ENCODE measurements at regions not wholly inside any gene's neighbourhood (a gene's known extent, or its start where the extent isn't known, plus 50 kb on each side); places are given as distances from the start of the nearest gene placed in this dataset.

GRCh38 chr6:33898771-33899170 lies 95.0 kb upstream of the MLN start:
- no peaks in the 10 kb centered on the region for H3K36me3 ChIP-seq
- no peak overlapping the region for H3K9ac ChIP-seq
- H3K4me1 ChIP-seq, result peaks cover 77% of the 10 kb centered on the region
- H3K27ac ChIP-seq, result no peak overlapping the region
- no peaks in the 10 kb centered on the region for H3K27me3 ChIP-seq
- H3K9me3 ChIP-seq, result no peaks in the 10 kb centered on the region
- no peak overlapping the region for H3K4me2 ChIP-seq
- H4K20me1 ChIP-seq, result no peaks in the 10 kb centered on the region
- no peak overlapping the region for H3K4me3 ChIP-seq
- TF ChIP-seq Cebpa-rat (IDR thresholded peaks at IDR 0.05), result no peak

GRCh38 chr6:33897189-33897780 lies 93.5 kb upstream of the MLN start:
- Histone ChIP-seq H3K36me3 (no peaks in the 10 kb centered on the region), H3K4me2 (peak overlapping the region; percentile 74), H3K4me1 (peaks cover 62% of the 10 kb centered on the region), H3K27ac (no peak overlapping the region), H4K20me1 (no peaks in the 10 kb centered on the region), H3K4me3 (no peak overlapping the region), H3K9me3 (no peaks in the 10 kb centered on the region), H3K9ac (no peak overlapping the region), H3K27me3 (no peaks in the 10 kb centered on the region)
- no peak for TF ChIP-seq Cebpa-rat (IDR thresholded peaks at IDR 0.05)

DNA sequence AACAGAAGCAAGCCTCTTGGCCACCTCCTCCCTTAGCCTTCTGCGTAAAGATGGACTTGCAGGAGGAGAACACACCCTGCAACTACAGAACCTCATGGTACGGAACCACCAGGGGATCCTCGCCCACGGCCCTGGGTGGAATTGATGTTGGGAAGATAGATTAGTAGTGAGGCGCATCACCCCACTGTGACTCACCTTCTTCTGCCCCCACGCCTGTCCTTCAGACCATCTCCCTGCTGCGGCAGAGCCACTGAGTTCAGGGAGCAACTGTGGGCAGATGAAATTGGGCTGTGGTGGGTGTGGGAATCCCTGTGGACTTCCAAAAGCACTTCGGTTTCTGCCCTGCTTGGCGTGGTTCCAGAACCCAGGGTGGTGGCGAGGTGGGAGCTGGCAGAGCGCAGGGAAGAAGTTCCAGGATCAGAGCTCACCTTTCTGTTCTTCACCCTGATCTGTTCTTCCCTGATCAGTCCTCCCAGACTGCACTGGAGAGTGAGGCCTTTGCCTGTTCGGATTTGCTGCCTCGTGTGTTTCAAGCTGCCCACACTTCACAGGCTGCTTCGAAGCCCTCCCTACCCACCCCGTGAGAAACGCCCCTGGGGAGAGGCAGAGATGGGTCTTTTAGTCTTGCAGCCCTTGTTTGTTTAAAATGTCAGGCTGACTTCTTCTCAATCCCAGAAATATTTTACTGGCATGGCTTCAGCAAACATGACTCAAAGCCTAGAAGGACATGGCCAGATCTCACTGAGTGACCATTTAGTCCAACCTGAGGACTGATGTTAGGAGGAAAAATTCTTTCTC lies 92.8 kb upstream of the MLN start:
- Histone ChIP-seq H3K4me1 (peaks cover 55% of the 10 kb centered on the region), H3K9me3 (no peaks in the 10 kb centered on the region), H4K20me1 (no peaks in the 10 kb centered on the region), H3K36me3 (no peaks in the 10 kb centered on the region), H3K4me2 (peak overlapping the region; percentile 74), H3K9ac (0 out of 2 replicates have a peak overlapping the region, but pooled peaks have one; percentile 16), H3K27me3 (no peaks in the 10 kb centered on the region), H3K4me3 (no peak overlapping the region), H3K27ac (peak overlapping the region; percentile 14; the same call in 1 of the 2 replicates)
- TF ChIP-seq Cebpa-rat (IDR thresholded peaks at IDR 0.05), result no peak

DNA sequence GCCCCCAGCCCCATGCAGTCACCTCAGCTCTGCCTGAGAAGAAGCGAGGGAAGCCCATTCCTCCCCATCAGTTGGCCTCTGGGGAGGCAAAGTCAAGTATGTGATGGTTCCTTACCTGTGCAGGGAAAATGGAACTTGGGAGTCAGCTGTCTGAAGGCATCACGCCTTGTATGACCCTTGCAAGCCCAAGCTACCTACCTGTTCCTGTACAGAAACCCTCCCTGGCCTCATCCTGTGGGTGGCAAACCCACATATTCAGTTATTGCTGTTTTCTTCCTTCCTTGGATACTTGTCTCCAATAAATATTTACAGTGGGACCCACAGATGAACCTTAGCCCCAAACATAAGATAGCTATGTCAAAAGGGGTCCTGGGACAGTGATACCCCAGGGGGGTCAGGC lies 92.2 kb upstream of the MLN start:
- TF ChIP-seq Cebpa-rat (IDR thresholded peaks at IDR 0.05), result no peak
- no peaks in the 10 kb centered on the region for H3K27me3 ChIP-seq

DNA sequence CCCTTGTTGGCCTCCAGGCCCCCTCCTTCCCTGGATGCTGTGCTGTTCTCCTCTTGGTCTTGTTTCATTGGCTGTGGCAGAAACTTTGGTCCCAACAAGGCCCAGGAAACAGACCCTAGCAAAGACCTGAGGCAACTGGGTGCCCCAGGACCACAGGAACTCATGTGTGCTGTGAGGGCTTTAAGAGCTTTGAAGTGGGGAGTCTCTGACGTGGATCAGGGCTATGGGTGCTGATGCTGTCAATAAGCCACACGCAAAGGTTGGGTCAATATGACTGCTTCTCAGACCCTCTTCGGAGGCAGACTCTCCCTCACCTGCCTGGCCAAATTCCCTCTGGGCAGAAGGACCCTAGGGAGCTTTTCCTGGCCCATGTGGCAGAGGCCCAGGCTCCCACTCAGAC lies 91.5 kb upstream of the MLN start:
- H3K4me2 ChIP-seq, result peak overlapping the region; percentile 74; the same call in 1 of the 2 replicates
- no peak for TF ChIP-seq Cebpa-rat (IDR thresholded peaks at IDR 0.05)
- H3K27ac ChIP-seq, result no peak overlapping the region
- H3K9ac ChIP-seq, result no peak overlapping the region
- no peaks in the 10 kb centered on the region for H3K27me3 ChIP-seq
- no peaks in the 10 kb centered on the region for H3K36me3 ChIP-seq
- no peaks in the 10 kb centered on the region for H4K20me1 ChIP-seq
- H3K4me1 ChIP-seq, result peaks cover 42% of the 10 kb centered on the region
- no peaks in the 10 kb centered on the region for H3K9me3 ChIP-seq
- H3K4me3 ChIP-seq, result no peak overlapping the region

More for the DNA sequence above, 92.2 kb upstream of the MLN start:
- peaks cover 49% of the 10 kb centered on the region for H3K4me1 ChIP-seq
- H3K27ac ChIP-seq, result no peak overlapping the region
- no peaks in the 10 kb centered on the region for H3K36me3 ChIP-seq
- no peak overlapping the region for H3K4me3 ChIP-seq
- H4K20me1 ChIP-seq, result no peaks in the 10 kb centered on the region
- no peak overlapping the region for H3K9ac ChIP-seq
- peak overlapping the region; percentile 74 for H3K4me2 ChIP-seq
- no peaks in the 10 kb centered on the region for H3K9me3 ChIP-seq

DNA sequence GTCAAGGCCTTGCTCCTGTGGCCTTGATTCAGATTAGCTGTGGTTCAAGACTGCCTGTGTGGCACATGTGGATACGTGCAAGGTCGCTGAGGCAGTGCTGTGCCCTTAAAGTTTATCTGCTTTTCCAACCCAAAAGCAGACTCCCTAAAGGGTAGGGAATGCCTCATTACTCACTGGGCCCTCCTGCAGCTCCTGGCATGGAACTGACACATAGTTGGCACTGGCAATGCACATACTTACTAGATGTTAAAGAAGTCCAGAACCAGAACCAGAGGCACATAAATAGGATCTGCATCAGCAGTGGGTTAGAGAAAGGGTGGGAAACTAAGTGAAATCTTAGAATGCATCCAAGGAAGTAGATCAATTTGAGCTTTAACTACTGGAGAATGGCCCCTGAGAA lies 90.6 kb upstream of the MLN start:
- Histone ChIP-seq H4K20me1 (no peaks in the 10 kb centered on the region), H3K27ac (no peak overlapping the region), H3K9ac (no peak overlapping the region), H3K36me3 (no peaks in the 10 kb centered on the region), H3K4me3 (no peak overlapping the region), H3K4me2 (peak overlapping the region; percentile 27), H3K9me3 (no peaks in the 10 kb centered on the region), H3K27me3 (no peaks in the 10 kb centered on the region), H3K4me1 (peaks cover 36% of the 10 kb centered on the region)
- no peak for TF ChIP-seq Cebpa-rat (IDR thresholded peaks at IDR 0.05)

DNA sequence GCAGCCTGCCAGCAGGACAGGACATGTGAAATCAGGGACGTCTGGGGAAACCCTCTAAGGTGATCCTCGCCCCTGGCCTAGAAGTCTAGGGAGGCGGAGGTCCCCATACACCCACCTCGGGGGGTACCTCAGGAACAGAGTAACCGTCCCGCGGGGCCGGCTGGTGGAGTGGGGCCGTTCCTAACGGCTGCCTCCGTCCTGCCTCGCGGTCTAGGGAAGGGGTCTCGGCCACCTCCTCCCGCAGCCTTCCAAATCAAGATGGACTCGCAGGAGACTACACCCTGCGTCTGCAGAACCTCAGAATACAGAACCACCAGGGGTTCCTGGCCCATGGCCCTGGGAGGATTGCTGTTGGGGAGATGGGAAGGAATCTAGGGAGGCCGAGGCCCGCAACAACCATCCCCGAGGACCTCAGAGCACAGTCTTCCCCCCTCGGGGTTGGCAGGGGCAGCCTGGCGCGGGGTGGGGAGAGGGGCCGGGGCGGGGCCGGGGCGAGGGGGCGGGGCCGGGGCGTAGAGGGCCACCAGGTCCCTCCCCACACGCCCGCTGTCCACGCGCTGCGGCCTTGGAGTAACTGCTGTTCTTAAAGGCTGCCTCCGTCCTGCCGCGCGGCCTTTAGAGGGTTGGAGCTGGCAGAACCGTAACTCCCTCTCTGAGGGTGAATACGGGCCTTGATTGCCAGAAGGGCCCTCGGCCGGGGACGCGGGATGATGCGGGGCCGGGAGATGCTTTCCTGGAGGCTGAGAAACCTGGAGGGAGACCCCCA lies 89.0 kb upstream of the MLN start:
- H3K27ac ChIP-seq, result no peak overlapping the region
- H3K9ac ChIP-seq, result no peak overlapping the region
- peaks cover 35% of the 10 kb centered on the region for H3K4me1 ChIP-seq
- H4K20me1 ChIP-seq, result no peaks in the 10 kb centered on the region
- H3K4me3 ChIP-seq, result no peak overlapping the region
- H3K9me3 ChIP-seq, result no peaks in the 10 kb centered on the region
- no peaks in the 10 kb centered on the region for H3K36me3 ChIP-seq
- no peak overlapping the region for H3K4me2 ChIP-seq
- no peak for TF ChIP-seq Cebpa-rat (IDR thresholded peaks at IDR 0.05)
- no peaks in the 10 kb centered on the region for H3K27me3 ChIP-seq

DNA sequence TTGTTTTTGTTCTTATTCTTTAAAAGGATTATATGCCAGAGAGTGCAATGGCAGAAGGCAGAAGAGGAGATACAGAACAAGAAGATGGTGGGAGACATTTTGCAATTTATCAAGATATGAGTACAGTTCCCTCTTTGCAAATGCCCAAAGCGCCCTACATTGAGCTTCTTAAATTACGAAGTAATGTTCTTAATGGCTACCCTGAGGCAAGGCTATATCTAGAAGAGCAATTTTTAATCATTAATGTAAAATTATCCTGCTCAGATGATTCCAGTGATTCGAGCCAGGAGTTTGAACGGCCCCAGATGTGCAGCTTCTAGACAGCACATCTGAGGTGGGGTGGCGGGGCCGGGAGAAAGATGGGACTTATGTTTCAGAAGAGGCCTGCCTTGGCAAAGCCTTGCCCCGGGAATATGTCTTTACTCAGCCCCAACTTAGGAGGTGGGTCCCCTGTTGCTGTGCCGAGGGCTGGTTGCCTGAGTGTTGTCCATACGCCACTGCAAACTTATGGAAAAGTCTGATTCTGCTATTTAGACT lies 84.9 kb upstream of the MLN start:
- no peaks in the 10 kb centered on the region for H3K36me3 ChIP-seq
- TF ChIP-seq Cebpa-rat (IDR thresholded peaks at IDR 0.05), result no peak
- no peak overlapping the region for H3K27ac ChIP-seq
- H3K27me3 ChIP-seq, result no peaks in the 10 kb centered on the region
- H3K4me2 ChIP-seq, result no peak overlapping the region
- no peaks in the 10 kb centered on the region for H3K4me1 ChIP-seq
- H3K9me3 ChIP-seq, result no peaks in the 10 kb centered on the region
- H3K9ac ChIP-seq, result no peak overlapping the region
- no peak overlapping the region for H3K4me3 ChIP-seq
- H4K20me1 ChIP-seq, result no peaks in the 10 kb centered on the region

- no peak overlapping the region for H3K9ac ChIP-seq
- no peaks in the 10 kb centered on the region for H3K36me3 ChIP-seq
- no peaks in the 10 kb centered on the region for H3K4me1 ChIP-seq
- no peaks in the 10 kb centered on the region for H4K20me1 ChIP-seq
- no peak overlapping the region for H3K4me3 ChIP-seq
- H3K27ac ChIP-seq, result no peak overlapping the region
- H3K4me2 ChIP-seq, result no peak overlapping the region
- H3K27me3 ChIP-seq, result no peaks in the 10 kb centered on the region
- H3K9me3 ChIP-seq, result no peaks in the 10 kb centered on the region
- no peak for TF ChIP-seq Cebpa-rat (IDR thresholded peaks at IDR 0.05)
Measured at GRCh38 chr6:33888183-33888582, 84.4 kb upstream of the MLN start.

Data from BLaER1 (cell line).